ENCODE measurements at regions not wholly inside any gene's neighbourhood (a gene's known extent, or its start where the extent isn't known, plus 50 kb on each side); places are given as distances from the start of the nearest gene placed in this dataset.

DNA sequence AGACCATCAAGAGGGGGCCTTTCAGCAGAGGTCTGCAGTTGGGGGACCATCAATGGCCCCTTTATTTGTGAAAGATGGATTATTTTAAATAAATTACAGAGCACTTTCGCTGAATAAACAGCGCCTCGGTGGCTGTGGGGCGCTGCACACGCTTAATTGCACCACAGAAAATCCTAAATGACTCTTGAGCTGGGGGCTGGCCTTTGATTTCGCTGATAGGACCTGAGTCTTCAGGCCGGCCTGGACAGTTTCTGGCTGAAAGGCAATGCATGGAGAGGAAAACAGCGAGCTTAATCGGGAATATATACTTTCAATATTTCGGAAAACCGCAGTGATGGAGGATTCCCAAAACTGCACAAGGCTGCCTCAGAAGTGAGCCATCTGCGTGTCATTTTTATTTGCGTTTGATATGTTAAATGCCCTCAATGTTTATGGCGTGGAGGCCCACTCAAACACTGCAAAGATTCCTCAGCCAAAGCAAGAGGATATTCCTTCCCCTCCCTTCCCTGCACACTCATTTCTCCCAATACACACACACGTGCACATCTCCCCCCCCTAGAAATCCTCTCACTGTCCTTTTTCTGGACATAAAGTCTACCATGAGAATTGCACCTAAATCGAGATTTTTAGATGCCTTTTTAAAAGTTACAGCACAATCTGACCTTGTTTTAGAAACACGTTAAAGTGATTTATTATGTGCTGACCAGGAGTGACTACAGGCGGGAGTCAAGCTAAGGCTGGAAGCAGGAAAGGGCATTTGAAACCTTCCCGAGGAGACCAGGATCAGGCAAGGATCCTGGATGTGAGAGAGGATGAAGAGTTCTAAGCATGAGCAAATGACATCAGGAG is 340.7 kb downstream of the RAB28 start:
- Histone ChIP-seq H3K4me1 (no peaks in the 10 kb centered on the region), H3K9me3 (no peaks in the 10 kb centered on the region), H3K27ac (no peak overlapping the region), H3K4me3 (no peak overlapping the region), H3K4me2 (no peak overlapping the region)
- CTCF ChIA-PET = interaction anchor here (0.6 to 0.7 kb wide), 2 partner anchors 22 to 327 kb away, joined by 3 read pairs; no protein-coding TSS in a partner anchor
- no peak for FAIRE-seq
- DNase-seq (ENCODE audit: low read depth in 1 of 2, low spot score in 1 of 2) = no peak
- TF ChIP-seq GATA3 (IDR thresholded peaks at IDR 0.05; ENCODE audit: borderline replicate concordance) = no peak
- no peak for TF ChIP-seq TFCP2L1 (CRISPR knock-in tag; IDR thresholded peaks at IDR 0.05)
- no peak for TF ChIP-seq CHD4 (IDR thresholded peaks at IDR 0.05; ENCODE audit: borderline replicate concordance)
- TF ChIP-seq, protein P1, sequence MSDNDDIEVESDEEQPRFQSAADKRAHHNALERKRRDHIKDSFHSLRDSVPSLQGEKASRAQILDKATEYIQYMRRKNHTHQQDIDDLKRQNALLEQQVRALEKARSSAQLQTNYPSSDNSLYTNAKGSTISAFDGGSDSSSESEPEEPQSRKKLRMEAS (IDR thresholded peaks at IDR 0.05) = no peak
- POLR2A ChIA-PET = no interaction called here
- WGBS (ENCODE audit: missing lambda C conversion rate) = 44% methylated on average over 19 of the region's 19 CpGs
- no peak for ATAC-seq

DNA sequence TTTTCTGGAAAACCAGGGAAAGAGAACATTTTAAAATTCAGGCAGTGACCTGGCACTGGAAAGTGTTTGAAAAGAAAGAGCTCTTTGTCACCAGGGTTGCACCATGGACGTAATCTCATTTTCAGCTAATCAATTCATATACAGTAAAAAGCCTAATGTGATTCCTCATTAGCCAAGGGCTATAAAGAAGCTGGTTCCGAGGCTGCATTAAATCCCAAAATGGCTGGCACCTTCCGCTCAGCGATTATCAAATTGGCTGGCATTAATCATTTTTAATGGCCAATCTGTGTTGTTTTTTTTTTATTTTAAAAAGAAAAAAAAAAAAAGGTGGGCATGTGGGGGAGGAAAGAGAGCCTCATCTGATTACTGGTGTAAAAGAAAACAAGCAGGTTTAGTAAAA is 341.4 kb downstream of the RAB28 start:
- no peak for DNase-seq (ENCODE audit: low read depth in 1 of 2, low spot score in 1 of 2)
- Histone ChIP-seq H3K27ac (no peak overlapping the region), H3K4me1 (no peaks in the 10 kb centered on the region), H3K9me3 (no peaks in the 10 kb centered on the region), H3K4me2 (no peak overlapping the region), H3K4me3 (no peak overlapping the region)
- TF ChIP-seq HDAC2 (IDR thresholded peaks at IDR 0.05) (no peak), CEBPB (IDR thresholded peaks at IDR 0.05) (no peak), PHF8 (IDR thresholded peaks at IDR 0.05; ENCODE audit: borderline replicate concordance, low read depth) (no peak), RAD21 (conservative IDR thresholded peaks at IDR 0.05 in 1 of 2, IDR thresholded peaks at IDR 0.05 in 1 of 2) (no peak)
- ChIA-PET CTCF (interaction anchor here (0.6 kb wide), 1 partner anchor 21 kb away, joined by 3 read pairs; no protein-coding TSS in a partner anchor), POLR2A (no interaction called here)
- ATAC-seq = no peak
- no peak for FAIRE-seq
- WGBS (ENCODE audit: missing lambda C conversion rate) = 45% methylated on average over 4 of the region's 4 CpGs

DNA sequence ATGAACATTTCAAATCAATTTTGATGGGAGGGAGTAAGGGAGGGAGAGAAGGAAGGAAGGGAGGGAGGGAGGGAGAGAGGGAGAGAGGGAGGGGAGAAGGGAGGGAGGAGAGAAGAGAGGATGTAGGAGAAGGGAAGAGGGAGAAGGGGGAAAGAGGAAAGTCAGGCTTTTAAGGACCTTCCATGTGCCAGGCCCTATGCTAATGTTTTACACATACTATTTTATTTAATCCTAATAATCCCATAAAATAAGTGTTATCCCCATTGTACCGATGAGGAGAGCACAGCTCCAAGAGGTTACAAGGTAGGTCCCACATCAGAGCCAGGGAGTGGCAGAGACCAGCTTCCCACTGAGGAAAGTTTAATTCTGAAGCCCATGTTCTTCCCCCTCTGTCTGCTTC is 341.9 kb downstream of the RAB28 start:
- ChIA-PET POLR2A (no interaction called here), CTCF (no interaction called here)
- H3K4me3 ChIP-seq = no peak overlapping the region
- WGBS (ENCODE audit: missing lambda C conversion rate) = 0% methylated on average over 1 of the region's 1 CpG
- FAIRE-seq (no peak), ATAC-seq (no peak), DNase-seq (ENCODE audit: low read depth in 1 of 2, low spot score in 1 of 2) (no peak)
- H3K27ac ChIP-seq = no peak overlapping the region
- TF ChIP-seq RAD21 (conservative IDR thresholded peaks at IDR 0.05 in 1 of 2, IDR thresholded peaks at IDR 0.05 in 1 of 2) (no peak), JUN (IDR thresholded peaks at IDR 0.05) (no peak), ZFP36 (IDR thresholded peaks at IDR 0.05; ENCODE audit: borderline replicate concordance, partially characterized antibody) (no peak)
- no peak overlapping the region for H3K4me2 ChIP-seq
- H3K9me3 ChIP-seq = no peaks in the 10 kb centered on the region
- H3K4me1 ChIP-seq = no peaks in the 10 kb centered on the region

DNA sequence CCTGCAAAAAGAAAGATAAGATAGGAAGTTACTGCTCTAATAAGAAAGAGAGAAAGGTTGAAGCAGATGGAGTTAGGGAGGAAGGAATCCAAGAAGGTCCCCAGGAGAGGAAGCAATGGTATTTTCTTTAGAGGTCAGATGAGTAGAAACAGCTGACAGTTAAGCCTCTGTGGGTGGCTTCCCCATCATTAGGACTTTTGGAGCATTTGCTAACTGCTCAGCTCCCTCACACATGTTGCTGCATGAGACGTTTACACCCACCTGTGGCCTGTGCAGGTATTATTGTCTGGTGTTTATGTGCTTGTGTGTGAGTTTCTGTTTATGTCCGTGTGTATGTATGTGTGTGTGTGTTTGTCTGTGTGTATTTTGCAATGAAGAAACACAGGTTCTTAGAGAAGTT is 346.8 kb downstream of the RAB28 start:
- no peak for FAIRE-seq
- no peak for ATAC-seq
- no peak for DNase-seq (ENCODE audit: low read depth in 1 of 2, low spot score in 1 of 2)
- POLR2A ChIA-PET = no interaction called here
- WGBS (ENCODE audit: missing lambda C conversion rate) = 0% methylated on average over 2 of the region's 2 CpGs
- CTCF ChIA-PET = no interaction called here
- Histone ChIP-seq H3K4me2 (no peak overlapping the region), H3K4me3 (no peak overlapping the region), H3K27ac (no peak overlapping the region), H3K4me1 (no peaks in the 10 kb centered on the region), H3K9me3 (no peaks in the 10 kb centered on the region)
- no peak for TF ChIP-seq SREBF2 (IDR thresholded peaks at IDR 0.05)
- TF ChIP-seq, protein P2, sequence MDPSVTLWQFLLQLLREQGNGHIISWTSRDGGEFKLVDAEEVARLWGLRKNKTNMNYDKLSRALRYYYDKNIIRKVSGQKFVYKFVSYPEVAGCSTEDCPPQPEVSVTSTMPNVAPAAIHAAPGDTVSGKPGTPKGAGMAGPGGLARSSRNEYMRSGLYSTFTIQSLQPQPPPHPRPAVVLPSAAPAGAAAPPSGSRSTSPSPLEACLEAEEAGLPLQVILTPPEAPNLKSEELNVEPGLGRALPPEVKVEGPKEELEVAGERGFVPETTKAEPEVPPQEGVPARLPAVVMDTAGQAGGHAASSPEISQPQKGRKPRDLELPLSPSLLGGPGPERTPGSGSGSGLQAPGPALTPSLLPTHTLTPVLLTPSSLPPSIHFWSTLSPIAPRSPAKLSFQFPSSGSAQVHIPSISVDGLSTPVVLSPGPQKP (IDR thresholded peaks at IDR 0.05; ENCODE audit: low read depth, low read length) = no peak
- no peak for TF ChIP-seq JUN (IDR thresholded peaks at IDR 0.05)
- no peak for TF ChIP-seq CBX2 (IDR thresholded peaks at IDR 0.05; ENCODE audit: borderline replicate concordance, low read depth)
- TF ChIP-seq MAFK (IDR thresholded peaks at IDR 0.05; ENCODE audit: partially characterized antibody) = no peak
- TF ChIP-seq CEBPB (IDR thresholded peaks at IDR 0.05) = no peak
- TF ChIP-seq, protein P1 (IDR thresholded peaks at IDR 0.05) = no peak
- TF ChIP-seq PHF8 (IDR thresholded peaks at IDR 0.05; ENCODE audit: borderline replicate concordance, low read depth) = no peak
- TF ChIP-seq ZSCAN20 (CRISPR knock-in tag; IDR thresholded peaks at IDR 0.05) = no peak
- TF ChIP-seq, protein P3, sequence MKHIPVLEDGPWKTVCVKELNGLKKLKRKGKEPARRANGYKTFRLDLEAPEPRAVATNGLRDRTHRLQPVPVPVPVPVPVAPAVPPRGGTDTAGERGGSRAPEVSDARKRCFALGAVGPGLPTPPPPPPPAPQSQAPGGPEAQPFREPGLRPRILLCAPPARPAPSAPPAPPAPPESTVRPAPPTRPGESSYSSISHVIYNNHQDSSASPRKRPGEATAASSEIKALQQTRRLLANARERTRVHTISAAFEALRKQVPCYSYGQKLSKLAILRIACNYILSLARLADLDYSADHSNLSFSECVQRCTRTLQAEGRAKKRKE (CRISPR knock-in tag; IDR thresholded peaks at IDR 0.05; ENCODE audit: low read depth) = no peak
- TF ChIP-seq, protein P4, sequence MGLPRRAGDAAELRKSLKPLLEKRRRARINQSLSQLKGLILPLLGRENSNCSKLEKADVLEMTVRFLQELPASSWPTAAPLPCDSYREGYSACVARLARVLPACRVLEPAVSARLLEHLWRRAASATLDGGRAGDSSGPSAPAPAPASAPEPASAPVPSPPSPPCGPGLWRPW (IDR thresholded peaks at IDR 0.05) = no peak
- no peak for TF ChIP-seq NR3C1 (IDR thresholded peaks at IDR 0.05)
- TF ChIP-seq EHMT2 (IDR thresholded peaks at IDR 0.05; ENCODE audit: low read depth) = no peak
- no peak for TF ChIP-seq MAZ (IDR thresholded peaks at IDR 0.05; ENCODE audit: borderline replicate concordance, low read depth, low read length)
- TF ChIP-seq EHF (CRISPR knock-in tag; IDR thresholded peaks at IDR 0.05) = no peak
- TF ChIP-seq RAD21 (conservative IDR thresholded peaks at IDR 0.05 in 1 of 2, IDR thresholded peaks at IDR 0.05 in 1 of 2) = no peak
